Prostate gland (tissue), 2 donors: ENCODE measurements at regions not wholly inside any gene's neighbourhood (a gene's known extent, or its start where the extent isn't known, plus 50 kb on each side); places are given as distances from the start of the nearest gene placed in this dataset.

Source experiments
- POLR2A ChIP-seq: fragments of 450-650 bp; IDR thresholded peaks from one replicate; pipeline ENCODE4 v1.6.1; 2016; ENCODE audit warnings: antibody characterized with exemption, mild to moderate bottlenecking
- TF ChIP-seq, protein P1 (sequence below), 4 experiments: fragments of 200-600 bp in 2 of 4; fragments of 450-650 bp in 2 of 4; sonication (generic) in 2 of 4; IDR thresholded peaks; 1 replicate in 3 of 4; 2 replicates in 1 of 4; pipeline ENCODE4 v1.5.1; 2016 to 2019; ENCODE audit warnings: antibody characterized with exemption in 4 of 4, mild to moderate bottlenecking in 2 of 4, moderate library complexity in 2 of 4

DNA sequence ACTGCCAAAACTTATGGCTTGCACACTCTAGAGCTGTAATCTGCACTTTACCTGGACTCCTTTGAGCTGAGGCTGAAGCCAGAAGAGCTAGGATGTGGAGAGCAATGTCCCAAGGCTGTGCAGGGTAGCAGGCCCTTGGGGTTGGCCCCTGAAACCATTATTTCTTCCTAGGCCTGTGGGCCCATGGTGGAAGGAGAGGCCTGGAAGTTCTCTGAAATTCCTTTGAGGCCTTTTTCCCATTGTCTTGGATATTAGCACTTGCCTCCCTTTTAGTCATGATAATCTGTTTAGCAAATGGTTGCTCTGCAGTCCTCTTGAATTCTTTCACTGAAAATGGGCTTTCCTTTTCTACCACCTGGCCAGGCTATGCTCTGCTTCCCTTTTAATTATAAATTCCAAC, 102.0 kb upstream of the SGO1 start:
- TF ChIP-seq POLR2A: no peak
- TF ChIP-seq, protein P1, sequence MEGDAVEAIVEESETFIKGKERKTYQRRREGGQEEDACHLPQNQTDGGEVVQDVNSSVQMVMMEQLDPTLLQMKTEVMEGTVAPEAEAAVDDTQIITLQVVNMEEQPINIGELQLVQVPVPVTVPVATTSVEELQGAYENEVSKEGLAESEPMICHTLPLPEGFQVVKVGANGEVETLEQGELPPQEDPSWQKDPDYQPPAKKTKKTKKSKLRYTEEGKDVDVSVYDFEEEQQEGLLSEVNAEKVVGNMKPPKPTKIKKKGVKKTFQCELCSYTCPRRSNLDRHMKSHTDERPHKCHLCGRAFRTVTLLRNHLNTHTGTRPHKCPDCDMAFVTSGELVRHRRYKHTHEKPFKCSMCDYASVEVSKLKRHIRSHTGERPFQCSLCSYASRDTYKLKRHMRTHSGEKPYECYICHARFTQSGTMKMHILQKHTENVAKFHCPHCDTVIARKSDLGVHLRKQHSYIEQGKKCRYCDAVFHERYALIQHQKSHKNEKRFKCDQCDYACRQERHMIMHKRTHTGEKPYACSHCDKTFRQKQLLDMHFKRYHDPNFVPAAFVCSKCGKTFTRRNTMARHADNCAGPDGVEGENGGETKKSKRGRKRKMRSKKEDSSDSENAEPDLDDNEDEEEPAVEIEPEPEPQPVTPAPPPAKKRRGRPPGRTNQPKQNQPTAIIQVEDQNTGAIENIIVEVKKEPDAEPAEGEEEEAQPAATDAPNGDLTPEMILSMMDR (IDR thresholded peaks at IDR 0.05): no peak
